ENCODE measurements at regions not wholly inside any gene's neighbourhood (a gene's known extent, or its start where the extent isn't known, plus 50 kb on each side); places are given as distances from the start of the nearest gene placed in this dataset.

- H3K4me1 ChIP-seq = peaks cover 0 to 14% (median 4%) of the 10 kb centered on the region in 12 donors
Measured at GRCh38 chr3:8106921-8107320, 394.7 kb upstream of the LMCD1 start.

GRCh38 chr3:8110966-8111798, 390.4 kb upstream of the LMCD1 start:
- DNase-seq = peak in 4 of 5 donors; percentile 31 to 52 (median 48)
- TF ChIP-seq POLR2A (IDR thresholded peaks at IDR 0.05) = no peak
- peak; percentile 55 to 88 (median 74) for TF ChIP-seq CTCF (IDR thresholded peaks at IDR 0.05)
- intact Hi-C loops (cut with DNase I) = loop anchor here in 6 of 10 donors (2.0 to 10.0 kb wide), 7 partner anchors 191 to 1316 kb away; no protein-coding TSS in a partner anchor
- Histone ChIP-seq H3K4me1 (peaks cover 0 to 14% (median 4%) of the 10 kb centered on the region in 12 donors), H3K27ac (no peak overlapping the region), H3K27me3 (no peaks in the 10 kb centered on the region), H3K9me3 (no peaks in the 10 kb centered on the region), H3K36me3 (no peaks in the 10 kb centered on the region), H3K4me3 (peak overlapping the region in 8 of 12 donors; percentile 18 to 55 (median 36))
- peak; percentile 78 to 99 (median 90) for ATAC-seq
- WGBS, 4 donors = 18 to 22% (median 22%) methylated on average over 14 of the region's 14 CpGs

More at GRCh38 chr3:8106921-8107320, 394.7 kb upstream of the LMCD1 start:
- H3K27me3 ChIP-seq = no peaks in the 10 kb centered on the region
- 90 to 93% (median 92%) methylated on average over 2 of the region's 2 CpGs for WGBS, 4 donors
- H3K36me3 ChIP-seq = no peaks in the 10 kb centered on the region
- H3K4me3 ChIP-seq = no peak overlapping the region
- no peak overlapping the region for H3K27ac ChIP-seq
- intact Hi-C loops (cut with DNase I) = loop anchor here in 1 of 10 donors (10.0 kb wide), 1 partner anchor 312 kb away; no protein-coding TSS in a partner anchor
- TF ChIP-seq POLR2A (IDR thresholded peaks at IDR 0.05) (no peak), CTCF (IDR thresholded peaks at IDR 0.05) (no peak)
- ATAC-seq (no peak), DNase-seq (no peak)
- no peaks in the 10 kb centered on the region for H3K9me3 ChIP-seq

GRCh38 chr3:8112587-8112986, 389.0 kb upstream of the LMCD1 start:
- DNase-seq = no peak
- intact Hi-C loops (cut with DNase I) = loop anchor here in 6 of 10 donors (5.0 to 10.0 kb wide), 6 partner anchors 190 to 1318 kb away; no protein-coding TSS in a partner anchor
- Histone ChIP-seq H3K9me3 (no peaks in the 10 kb centered on the region), H3K36me3 (no peaks in the 10 kb centered on the region), H3K27ac (no peak overlapping the region), H3K27me3 (no peaks in the 10 kb centered on the region), H3K4me1 (peaks cover 0 to 14% (median 4%) of the 10 kb centered on the region in 12 donors), H3K4me3 (no peak overlapping the region)
- WGBS, 4 donors = 57 to 61% (median 59%) methylated on average over 7 of the region's 7 CpGs
- no peak for ATAC-seq
- no peak for TF ChIP-seq POLR2A (IDR thresholded peaks at IDR 0.05)
- TF ChIP-seq CTCF (IDR thresholded peaks at IDR 0.05) = no peak

GRCh38 chr3:8113626-8114025, 388.0 kb upstream of the LMCD1 start:
- ATAC-seq (no peak), DNase-seq (no peak)
- Histone ChIP-seq H3K27me3 (no peaks in the 10 kb centered on the region), H3K4me1 (peaks cover 0 to 14% (median 4%) of the 10 kb centered on the region in 12 donors), H3K36me3 (no peaks in the 10 kb centered on the region), H3K9me3 (peaks cover 0 to 9% (median 0%) of the 10 kb centered on the region in 12 donors), H3K4me3 (no peak overlapping the region), H3K27ac (no peak overlapping the region)
- TF ChIP-seq POLR2A (IDR thresholded peaks at IDR 0.05) (no peak), CTCF (IDR thresholded peaks at IDR 0.05) (no peak)
- intact Hi-C loops (cut with DNase I) = loop anchor here in 6 of 10 donors (5.0 to 10.0 kb wide), 6 partner anchors 189 to 1319 kb away; no protein-coding TSS in a partner anchor
- WGBS, 4 donors = 63 to 76% (median 71%) methylated on average over 6 of the region's 6 CpGs

All from heart left ventricle (tissue), 16 donors.